ENCODE measurements at regions not wholly inside any gene's neighbourhood (a gene's known extent, or its start where the extent isn't known, plus 50 kb on each side); places are given as distances from the start of the nearest gene placed in this dataset.
A peak's percentile ranks its signal among the peaks of the same experiment; 100 is the strongest.

GRCh38 chr20:20860078-20860806, 147.8 kb upstream of the RALGAPA2 start (continued):
- TF ChIP-seq, protein P1, sequence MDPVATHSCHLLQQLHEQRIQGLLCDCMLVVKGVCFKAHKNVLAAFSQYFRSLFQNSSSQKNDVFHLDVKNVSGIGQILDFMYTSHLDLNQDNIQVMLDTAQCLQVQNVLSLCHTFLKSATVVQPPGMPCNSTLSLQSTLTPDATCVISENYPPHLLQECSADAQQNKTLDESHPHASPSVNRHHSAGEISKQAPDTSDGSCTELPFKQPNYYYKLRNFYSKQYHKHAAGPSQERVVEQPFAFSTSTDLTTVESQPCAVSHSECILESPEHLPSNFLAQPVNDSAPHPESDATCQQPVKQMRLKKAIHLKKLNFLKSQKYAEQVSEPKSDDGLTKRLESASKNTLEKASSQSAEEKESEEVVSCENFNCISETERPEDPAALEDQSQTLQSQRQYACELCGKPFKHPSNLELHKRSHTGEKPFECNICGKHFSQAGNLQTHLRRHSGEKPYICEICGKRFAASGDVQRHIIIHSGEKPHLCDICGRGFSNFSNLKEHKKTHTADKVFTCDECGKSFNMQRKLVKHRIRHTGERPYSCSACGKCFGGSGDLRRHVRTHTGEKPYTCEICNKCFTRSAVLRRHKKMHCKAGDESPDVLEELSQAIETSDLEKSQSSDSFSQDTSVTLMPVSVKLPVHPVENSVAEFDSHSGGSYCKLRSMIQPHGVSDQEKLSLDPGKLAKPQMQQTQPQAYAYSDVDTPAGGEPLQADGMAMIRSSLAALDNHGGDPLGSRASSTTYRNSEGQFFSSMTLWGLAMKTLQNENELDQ (CRISPR knock-in tag; IDR thresholded peaks at IDR 0.05; ENCODE audit: borderline replicate concordance), result no peak
- TF ChIP-seq SMC3 (conservative IDR thresholded peaks at IDR 0.05; ENCODE audit: insufficient read depth, low read depth, low read length), result peak; percentile 80

GRCh38 chr20:20859510-20859909, 147.1 kb upstream of the RALGAPA2 start:
- Histone ChIP-seq H4K20me1 (replicated peaks; ENCODE audit: control insufficient read depth, insufficient read depth, low read length) (no peaks in the 10 kb centered on the region), H3K9ac (ENCODE audit: insufficient read depth in 1 of 2, low read depth in 2 of 2, low read length in 2 of 2) (no peak overlapping the region), H3K4me2 (ENCODE audit: insufficient read depth, low read length) (no peak overlapping the region), H3K36me3 (ENCODE audit: control insufficient read depth, insufficient read depth, low read length) (no peaks in the 10 kb centered on the region), H3K4me1 (replicated peaks in 1 of 2; ENCODE audit: control insufficient read depth in 2 of 2, insufficient read depth in 2 of 2, low read length in 2 of 2) (no peaks in the 10 kb centered on the region), H3K27me3 (ENCODE audit: control insufficient read depth in 2 of 2, insufficient read depth in 2 of 2, low read length in 2 of 2) (peaks cover 0 to 3% of the 10 kb centered on the region in 2 experiments; a peak in 2 of 5 replicates), H3K9me3 (replicated peaks; ENCODE audit: control insufficient read depth, insufficient read depth, low read depth, low read length) (no peaks in the 10 kb centered on the region), H3K79me2 (ENCODE audit: control insufficient read depth, insufficient read depth, low read length) (no peaks in the 10 kb centered on the region), H3K9me1 (ENCODE audit: control insufficient read depth, insufficient read depth, low read length) (no peaks in the 10 kb centered on the region), H3K4me3 (no peak overlapping the region), H2AFZ (ENCODE audit: low read depth, low read length) (no peak overlapping the region), H3K27ac (ENCODE audit: extremely low read depth, low read depth, low read length) (no peak overlapping the region)
- in situ Hi-C loops (cut with MboI), result no loop called here
- intact Hi-C loops (cut with micrococcal nuclease), result no loop called here
- no peak for FAIRE-seq
- no TSS peak for BruUV-seq (replicated peaks)
- TF ChIP-seq E2F6 (IDR thresholded peaks at IDR 0.05; ENCODE audit: borderline replicate concordance in 1 of 2, extremely low read depth in 1 of 2, insufficient read depth in 1 of 2, insufficient read length in 1 of 2, low read depth in 1 of 2, low read length in 1 of 2, poor library complexity in 1 of 2, severe bottlenecking in 1 of 2), result no peak
- no peak for TF ChIP-seq IRF2 (CRISPR knock-in tag; IDR thresholded peaks at IDR 0.05)
- no peak for TF ChIP-seq FOS (IDR thresholded peaks at IDR 0.05; ENCODE audit: extremely low read depth, insufficient read length)
- TF ChIP-seq, protein P2, sequence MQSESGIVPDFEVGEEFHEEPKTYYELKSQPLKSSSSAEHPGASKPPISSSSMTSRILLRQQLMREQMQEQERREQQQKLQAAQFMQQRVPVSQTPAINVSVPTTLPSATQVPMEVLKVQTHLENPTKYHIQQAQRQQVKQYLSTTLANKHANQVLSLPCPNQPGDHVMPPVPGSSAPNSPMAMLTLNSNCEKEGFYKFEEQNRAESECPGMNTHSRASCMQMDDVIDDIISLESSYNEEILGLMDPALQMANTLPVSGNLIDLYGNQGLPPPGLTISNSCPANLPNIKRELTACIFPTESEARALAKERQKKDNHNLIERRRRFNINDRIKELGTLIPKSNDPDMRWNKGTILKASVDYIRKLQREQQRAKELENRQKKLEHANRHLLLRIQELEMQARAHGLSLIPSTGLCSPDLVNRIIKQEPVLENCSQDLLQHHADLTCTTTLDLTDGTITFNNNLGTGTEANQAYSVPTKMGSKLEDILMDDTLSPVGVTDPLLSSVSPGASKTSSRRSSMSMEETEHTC (IDR thresholded peaks at IDR 0.05), result no peak
- no peak for TF ChIP-seq MAZ (CRISPR knock-in tag; conservative IDR thresholded peaks at IDR 0.05 in 1 of 2, IDR thresholded peaks at IDR 0.05 in 1 of 2)
- ChIA-PET CTCF (ENCODE audit: low intra/inter-chr PET ratio) (interaction anchor here (0.6 to 1.4 kb wide), 2 partner anchors 9 to 647 kb away, joined by 3 to 6 read pairs; no protein-coding TSS in a partner anchor), POLR2A (no interaction called here)
- 0% methylated on average over 4 of the region's 7 CpGs for WGBS (ENCODE audit: insufficient coverage, low coverage, missing lambda C conversion rate)
- no peak for ATAC-seq
- no peak for DNase-seq (ENCODE audit: extremely low read depth in 1 of 4, low spot score in 3 of 4)

All from K562 (cell line).